ENCODE measurements at regions not wholly inside any gene's neighbourhood (a gene's known extent, or its start where the extent isn't known, plus 50 kb on each side); places are given as distances from the start of the nearest gene placed in this dataset.

DNA sequence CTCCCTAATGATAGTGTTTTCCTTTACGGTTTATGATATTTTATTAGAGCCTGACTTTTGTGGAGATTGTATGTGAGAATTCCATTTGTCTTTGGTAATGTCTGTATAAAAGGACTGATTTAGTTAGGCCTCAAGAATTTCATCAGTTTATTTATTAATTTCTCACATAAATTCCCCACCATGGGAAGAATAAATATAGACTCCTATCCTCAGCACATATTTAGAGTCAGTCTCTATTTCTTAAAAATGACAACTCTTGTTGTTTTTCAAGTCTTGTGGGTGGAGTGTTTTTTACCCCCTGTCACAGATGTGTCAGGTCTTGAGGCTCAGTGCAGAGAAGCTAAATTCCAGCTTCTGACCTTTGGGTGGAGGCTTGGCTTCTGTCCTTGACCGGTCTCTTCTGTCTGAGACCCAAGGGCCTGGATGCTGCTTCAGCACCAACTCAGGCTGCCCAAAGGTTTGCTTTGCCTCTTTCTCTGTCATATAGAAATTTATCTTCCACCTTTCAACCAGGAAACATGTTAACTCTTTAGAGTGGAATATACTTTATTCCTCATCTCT is 117.3 kb upstream of the INHBA start:
- Mint-ChIP-seq H3K9me3 (ENCODE audit: low read depth, unreplicated experiment) (peaks cover 6% of the 10 kb centered on the region), H3K36me3 (ENCODE audit: insufficient read depth, unreplicated experiment) (no peaks in the 10 kb centered on the region), H3K27me3 (ENCODE audit: unreplicated experiment) (peaks cover 41% of the 10 kb centered on the region), H3K4me3 (ENCODE audit: low read depth, unreplicated experiment) (no peak overlapping the region), H3K27ac (ENCODE audit: unreplicated experiment) (no peak overlapping the region), H3K4me1 (ENCODE audit: low read depth, unreplicated experiment) (no peaks in the 10 kb centered on the region)
- no peak for DNase-seq
- TF ChIP-seq, protein P1, sequence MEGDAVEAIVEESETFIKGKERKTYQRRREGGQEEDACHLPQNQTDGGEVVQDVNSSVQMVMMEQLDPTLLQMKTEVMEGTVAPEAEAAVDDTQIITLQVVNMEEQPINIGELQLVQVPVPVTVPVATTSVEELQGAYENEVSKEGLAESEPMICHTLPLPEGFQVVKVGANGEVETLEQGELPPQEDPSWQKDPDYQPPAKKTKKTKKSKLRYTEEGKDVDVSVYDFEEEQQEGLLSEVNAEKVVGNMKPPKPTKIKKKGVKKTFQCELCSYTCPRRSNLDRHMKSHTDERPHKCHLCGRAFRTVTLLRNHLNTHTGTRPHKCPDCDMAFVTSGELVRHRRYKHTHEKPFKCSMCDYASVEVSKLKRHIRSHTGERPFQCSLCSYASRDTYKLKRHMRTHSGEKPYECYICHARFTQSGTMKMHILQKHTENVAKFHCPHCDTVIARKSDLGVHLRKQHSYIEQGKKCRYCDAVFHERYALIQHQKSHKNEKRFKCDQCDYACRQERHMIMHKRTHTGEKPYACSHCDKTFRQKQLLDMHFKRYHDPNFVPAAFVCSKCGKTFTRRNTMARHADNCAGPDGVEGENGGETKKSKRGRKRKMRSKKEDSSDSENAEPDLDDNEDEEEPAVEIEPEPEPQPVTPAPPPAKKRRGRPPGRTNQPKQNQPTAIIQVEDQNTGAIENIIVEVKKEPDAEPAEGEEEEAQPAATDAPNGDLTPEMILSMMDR (IDR thresholded peaks at IDR 0.05; ENCODE audit: unreplicated experiment) = no peak
- CTCF ChIA-PET = no interaction called here
- no TSS peak for BruUV-seq (replicated peaks)
- intact Hi-C loops (cut with micrococcal nuclease; ENCODE audit: unreplicated experiment) = no loop called here

DNA sequence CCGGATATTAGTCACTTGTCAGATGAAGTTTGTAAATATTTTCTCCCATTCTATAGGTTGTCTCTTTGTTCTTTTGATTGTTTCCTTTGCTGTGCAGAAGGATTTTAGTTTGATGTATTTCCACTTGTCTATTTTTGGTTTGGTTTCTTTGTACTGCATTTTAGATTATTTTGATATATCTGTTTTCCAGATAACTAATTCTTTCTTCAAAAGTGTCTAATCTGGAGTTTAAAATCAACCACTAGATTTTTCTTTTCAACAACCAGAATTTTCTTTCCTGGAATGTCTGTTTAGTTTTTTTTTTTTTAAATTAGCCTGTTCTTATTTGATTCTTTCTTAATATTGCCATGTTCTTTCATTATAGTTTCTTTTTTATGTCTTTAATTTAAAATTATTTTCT is 116.8 kb upstream of the INHBA start:
- Mint-ChIP-seq H3K9me3 (ENCODE audit: low read depth, unreplicated experiment) (peaks cover 6% of the 10 kb centered on the region), H3K4me1 (ENCODE audit: low read depth, unreplicated experiment) (no peaks in the 10 kb centered on the region), H3K4me3 (ENCODE audit: low read depth, unreplicated experiment) (no peak overlapping the region), H3K27ac (ENCODE audit: unreplicated experiment) (no peak overlapping the region), H3K36me3 (ENCODE audit: insufficient read depth, unreplicated experiment) (no peaks in the 10 kb centered on the region), H3K27me3 (ENCODE audit: unreplicated experiment) (peaks cover 47% of the 10 kb centered on the region)
- no peak for DNase-seq
- no TSS peak for BruUV-seq (replicated peaks)
- intact Hi-C loops (cut with micrococcal nuclease; ENCODE audit: unreplicated experiment) = no loop called here
- TF ChIP-seq, protein P1 (IDR thresholded peaks at IDR 0.05; ENCODE audit: unreplicated experiment) = no peak
- CTCF ChIA-PET = no interaction called here

DNA sequence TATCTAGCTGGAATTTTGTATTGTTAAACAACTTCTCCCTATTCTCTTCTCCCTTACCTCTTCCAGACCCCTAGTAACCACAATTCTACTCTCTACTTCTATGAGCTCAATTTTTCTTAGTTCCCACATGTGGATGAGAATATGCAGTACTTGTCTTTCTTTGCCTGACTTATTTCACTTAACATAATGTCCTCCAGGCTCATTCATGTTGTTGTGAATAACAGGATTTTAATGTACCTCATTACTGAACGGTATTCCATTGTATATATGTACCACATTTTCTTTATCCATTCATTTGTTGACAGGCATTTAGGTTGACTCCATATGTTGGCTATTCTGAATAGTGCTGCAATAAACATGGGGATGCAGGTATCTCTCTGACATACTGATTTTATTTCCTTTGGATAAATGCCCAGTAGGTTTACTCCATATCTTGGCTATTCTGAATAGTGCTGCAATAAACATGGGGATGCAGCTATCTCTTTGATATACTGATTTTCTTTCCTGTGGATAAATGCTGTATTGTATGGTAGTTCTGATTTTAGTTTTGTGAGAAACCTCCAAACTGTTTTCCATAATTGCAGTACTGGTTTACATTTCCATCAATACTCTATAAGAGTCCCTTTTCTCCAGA is 116.0 kb upstream of the INHBA start:
- Mint-ChIP-seq H3K9me3 (ENCODE audit: low read depth, unreplicated experiment) (peaks cover 6% of the 10 kb centered on the region), H3K4me3 (ENCODE audit: low read depth, unreplicated experiment) (no peak overlapping the region), H3K27ac (ENCODE audit: unreplicated experiment) (no peak overlapping the region), H3K4me1 (ENCODE audit: low read depth, unreplicated experiment) (no peaks in the 10 kb centered on the region), H3K36me3 (ENCODE audit: insufficient read depth, unreplicated experiment) (no peaks in the 10 kb centered on the region), H3K27me3 (ENCODE audit: unreplicated experiment) (peaks cover 54% of the 10 kb centered on the region)
- CTCF ChIA-PET = no interaction called here
- no peak for DNase-seq
- no TSS peak for BruUV-seq (replicated peaks)
- TF ChIP-seq, protein P1 (IDR thresholded peaks at IDR 0.05; ENCODE audit: unreplicated experiment) = no peak
- intact Hi-C loops (cut with micrococcal nuclease; ENCODE audit: unreplicated experiment) = no loop called here

DNA sequence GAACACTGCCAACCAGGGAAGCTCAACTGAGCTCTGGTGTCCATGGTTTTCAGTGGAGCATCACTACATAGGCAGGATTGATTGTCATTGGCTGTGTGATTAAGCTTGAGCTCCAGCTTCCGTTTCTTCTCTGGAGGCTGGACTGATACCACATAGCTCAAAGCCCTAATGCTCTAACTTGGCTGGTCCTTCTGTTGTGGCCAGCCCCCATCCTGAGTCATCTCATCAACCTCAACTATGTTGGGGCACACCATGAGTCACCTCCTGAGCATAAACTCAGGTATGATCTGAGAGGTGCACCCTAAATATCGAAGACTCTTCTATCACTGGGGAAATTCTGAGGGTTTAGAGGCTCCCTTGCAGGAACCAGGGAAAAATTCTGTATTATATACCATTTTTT is 114.5 kb upstream of the INHBA start:
- no peak for DNase-seq
- Mint-ChIP-seq H3K27ac (ENCODE audit: unreplicated experiment) (no peak overlapping the region), H3K27me3 (ENCODE audit: unreplicated experiment) (peaks cover 59% of the 10 kb centered on the region), H3K4me3 (ENCODE audit: low read depth, unreplicated experiment) (no peak overlapping the region), H3K9me3 (ENCODE audit: low read depth, unreplicated experiment) (peaks cover 6% of the 10 kb centered on the region), H3K4me1 (ENCODE audit: low read depth, unreplicated experiment) (no peaks in the 10 kb centered on the region), H3K36me3 (ENCODE audit: insufficient read depth, unreplicated experiment) (no peaks in the 10 kb centered on the region)
- CTCF ChIA-PET = no interaction called here
- intact Hi-C loops (cut with micrococcal nuclease; ENCODE audit: unreplicated experiment) = no loop called here
- TF ChIP-seq, protein P1 (IDR thresholded peaks at IDR 0.05; ENCODE audit: unreplicated experiment) = no peak
- BruUV-seq (replicated peaks) = no TSS peak

Data from Calu3 (cell line).